ENCODE measurements at regions not wholly inside any gene's neighbourhood (a gene's known extent, or its start where the extent isn't known, plus 50 kb on each side); places are given as distances from the start of the nearest gene placed in this dataset.

DNA sequence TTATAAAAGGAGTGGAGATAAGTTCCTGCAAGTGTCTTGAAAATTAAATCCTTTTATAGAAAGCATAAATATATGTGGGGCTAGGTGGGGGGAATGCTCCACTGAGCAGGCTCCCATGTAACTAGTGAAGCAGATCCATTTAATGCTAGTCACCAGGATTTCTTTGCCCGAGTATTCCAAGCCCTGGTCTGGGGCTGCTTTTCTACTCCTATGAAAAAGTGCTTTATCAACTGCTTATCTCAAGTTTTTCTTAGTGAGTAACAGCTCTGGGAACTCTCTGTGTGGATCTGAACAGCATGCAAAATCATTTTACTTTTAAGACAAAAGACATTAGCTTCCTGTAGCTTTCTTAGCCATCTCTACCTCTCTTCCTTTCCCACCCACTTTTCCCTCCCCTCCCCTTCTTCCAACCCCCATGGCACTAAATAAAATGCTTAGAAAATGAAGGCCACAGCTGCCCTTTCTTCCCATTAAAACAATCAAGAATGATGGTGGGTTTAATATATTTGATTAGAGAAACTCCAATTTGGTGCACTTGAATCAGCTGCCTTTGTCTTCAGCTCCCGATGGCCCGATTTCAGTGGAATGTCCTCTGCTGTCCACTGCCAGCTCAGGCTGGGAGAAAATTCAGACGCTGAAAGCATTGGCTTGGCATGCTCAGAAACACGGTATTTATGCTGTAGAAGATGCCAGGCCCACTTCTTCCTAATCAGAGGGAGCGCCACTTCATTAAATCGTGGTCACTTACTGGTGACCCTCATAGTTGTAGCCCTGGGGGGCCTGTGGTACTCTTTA, 475.1 kb downstream of the FOXO1 start:
- Histone ChIP-seq H3K9ac (ENCODE audit: insufficient read depth, low read length, poor library complexity, severe bottlenecking) (no peak overlapping the region), H3K27ac (ENCODE audit: low read depth in 1 of 2, low read length in 2 of 2) (no peak overlapping the region), H3K9me3 (replicated peaks in 1 of 2; ENCODE audit: control insufficient read depth in 1 of 2, insufficient read depth in 1 of 2, low read length in 2 of 2) (no peaks in the 10 kb centered on the region), H3K4me2 (replicated peaks; ENCODE audit: extremely low read depth, low read length, poor library complexity, severe bottlenecking) (no peak overlapping the region), H3K4me1 (ENCODE audit: control insufficient read depth in 1 of 2, insufficient read depth in 2 of 2, low read length in 2 of 2) (no peaks in the 10 kb centered on the region), H3K79me2 (ENCODE audit: insufficient read depth, low read length) (no peaks in the 10 kb centered on the region), H3K36me3 (replicated peaks in 1 of 2; ENCODE audit: control insufficient read depth in 1 of 2, insufficient read depth in 2 of 2, low read length in 2 of 2) (no peaks in the 10 kb centered on the region), H4K20me1 (ENCODE audit: insufficient read depth, low read length) (no peaks in the 10 kb centered on the region), H2AFZ (ENCODE audit: insufficient read depth, low read depth, low read length, poor library complexity, severe bottlenecking) (no peak overlapping the region), H3K4me3 (replicated peaks in 1 of 3; ENCODE audit: low read depth in 2 of 3, low read length in 3 of 3) (no peak overlapping the region), H3K27me3 (ENCODE audit: control insufficient read depth in 2 of 2, insufficient read depth in 2 of 2, low read length in 2 of 2) (no peaks in the 10 kb centered on the region)
- TF ChIP-seq, protein P1, sequence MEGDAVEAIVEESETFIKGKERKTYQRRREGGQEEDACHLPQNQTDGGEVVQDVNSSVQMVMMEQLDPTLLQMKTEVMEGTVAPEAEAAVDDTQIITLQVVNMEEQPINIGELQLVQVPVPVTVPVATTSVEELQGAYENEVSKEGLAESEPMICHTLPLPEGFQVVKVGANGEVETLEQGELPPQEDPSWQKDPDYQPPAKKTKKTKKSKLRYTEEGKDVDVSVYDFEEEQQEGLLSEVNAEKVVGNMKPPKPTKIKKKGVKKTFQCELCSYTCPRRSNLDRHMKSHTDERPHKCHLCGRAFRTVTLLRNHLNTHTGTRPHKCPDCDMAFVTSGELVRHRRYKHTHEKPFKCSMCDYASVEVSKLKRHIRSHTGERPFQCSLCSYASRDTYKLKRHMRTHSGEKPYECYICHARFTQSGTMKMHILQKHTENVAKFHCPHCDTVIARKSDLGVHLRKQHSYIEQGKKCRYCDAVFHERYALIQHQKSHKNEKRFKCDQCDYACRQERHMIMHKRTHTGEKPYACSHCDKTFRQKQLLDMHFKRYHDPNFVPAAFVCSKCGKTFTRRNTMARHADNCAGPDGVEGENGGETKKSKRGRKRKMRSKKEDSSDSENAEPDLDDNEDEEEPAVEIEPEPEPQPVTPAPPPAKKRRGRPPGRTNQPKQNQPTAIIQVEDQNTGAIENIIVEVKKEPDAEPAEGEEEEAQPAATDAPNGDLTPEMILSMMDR (IDR thresholded peaks at IDR 0.05), result no peak
- peak overlapping the region in 1 of 7 donors; percentile 19 for H3K27ac Mint-ChIP-seq
- DNase-seq, result no peak
- peaks cover 4% of the 10 kb centered on the region for H3K4me1 Mint-ChIP-seq
- peaks cover 0 to 3% (median 0%) of the 10 kb centered on the region in 7 donors for H3K9me3 Mint-ChIP-seq
- H3K36me3 Mint-ChIP-seq, result no peaks in the 10 kb centered on the region
- H3K4me3 Mint-ChIP-seq, result no peak overlapping the region
- peaks cover 0 to 4% (median 3%) of the 10 kb centered on the region in 3 donors for H3K27me3 Mint-ChIP-seq (ENCODE audit: low read depth in 3 of 3)
- 91% methylated on average over 6 of the region's 7 CpGs for WGBS (ENCODE audit: insufficient coverage)
- intact Hi-C loops (cut with micrococcal nuclease), result no loop called here

DNA sequence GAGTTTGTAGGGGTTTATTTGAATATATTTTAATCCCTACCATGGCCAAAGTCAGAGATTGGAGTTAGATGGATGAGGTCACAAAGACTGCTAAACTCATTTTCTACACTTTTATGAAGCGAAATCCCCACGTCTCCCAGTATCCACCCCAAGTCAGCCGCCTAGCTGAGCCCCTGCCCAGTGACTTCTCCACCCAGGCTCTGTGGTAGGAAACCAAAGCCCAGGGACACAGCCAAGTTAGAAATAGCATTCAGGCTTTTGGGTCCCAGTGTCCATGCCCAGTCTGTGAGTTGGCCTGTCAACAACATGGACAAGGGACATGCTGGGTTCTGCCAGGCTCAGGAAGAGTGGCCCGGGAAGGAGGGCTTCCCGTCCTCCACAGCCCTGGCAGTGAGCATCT, 474.0 kb downstream of the FOXO1 start:
- Histone ChIP-seq H3K36me3 (replicated peaks in 1 of 2; ENCODE audit: control insufficient read depth in 1 of 2, insufficient read depth in 2 of 2, low read length in 2 of 2) (no peaks in the 10 kb centered on the region), H3K79me2 (ENCODE audit: insufficient read depth, low read length) (no peaks in the 10 kb centered on the region), H3K9me3 (replicated peaks in 1 of 2; ENCODE audit: control insufficient read depth in 1 of 2, insufficient read depth in 1 of 2, low read length in 2 of 2) (no peaks in the 10 kb centered on the region), H3K27ac (ENCODE audit: low read depth in 1 of 2, low read length in 2 of 2) (no peak overlapping the region), H3K4me3 (replicated peaks in 1 of 3; ENCODE audit: low read depth in 2 of 3, low read length in 3 of 3) (no peak overlapping the region), H3K4me1 (ENCODE audit: control insufficient read depth in 1 of 2, insufficient read depth in 2 of 2, low read length in 2 of 2) (no peaks in the 10 kb centered on the region), H3K9ac (ENCODE audit: insufficient read depth, low read length, poor library complexity, severe bottlenecking) (no peak overlapping the region), H3K4me2 (replicated peaks; ENCODE audit: extremely low read depth, low read length, poor library complexity, severe bottlenecking) (no peak overlapping the region), H4K20me1 (ENCODE audit: insufficient read depth, low read length) (no peaks in the 10 kb centered on the region), H2AFZ (ENCODE audit: insufficient read depth, low read depth, low read length, poor library complexity, severe bottlenecking) (no peak overlapping the region), H3K27me3 (ENCODE audit: control insufficient read depth in 2 of 2, insufficient read depth in 2 of 2, low read length in 2 of 2) (no peaks in the 10 kb centered on the region)
- whole genome bisulfite sequencing (ENCODE audit: insufficient coverage), result 92% methylated on average over 3 of the region's 5 CpGs
- Mint-ChIP-seq H3K4me1 (peaks cover 4% of the 10 kb centered on the region), H3K27ac (no peak overlapping the region), H3K36me3 (no peaks in the 10 kb centered on the region), H3K4me3 (no peak overlapping the region), H3K9me3 (peaks cover 0 to 2% (median 0%) of the 10 kb centered on the region in 7 donors), H3K27me3 (ENCODE audit: low read depth in 3 of 3) (peaks cover 0 to 4% (median 3%) of the 10 kb centered on the region in 3 donors)
- DNase-seq, result no peak
- intact Hi-C loops (cut with micrococcal nuclease), result no loop called here
- TF ChIP-seq, protein P1 (IDR thresholded peaks at IDR 0.05), result no peak
